H1 (cell line): ENCODE measurements at regions not wholly inside any gene's neighbourhood (a gene's known extent, or its start where the extent isn't known, plus 50 kb on each side); places are given as distances from the start of the nearest gene placed in this dataset.

Source experiments
- CTCF ChIA-PET: fragments of 300-600 bp; sonication (Branson Sonifier 250); formaldehyde crosslinking; loops from one replicate; lab custom pipeline; 2021; ENCODE audit not compliant: partially characterized antibody; lab: Charles Lee
- POLR2A ChIA-PET: fragments of 300-600 bp; sonication (Branson Sonifier 250); formaldehyde crosslinking; loops from one replicate; lab custom pipeline; 2021; ENCODE audit warnings: inconsistent platforms; ENCODE audit not compliant: partially characterized antibody; lab: Charles Lee
- DNase-seq, 2 experiments: peaks; one replicate each; pipeline versions ENCODE4 v3.0.0 to v3.0.0-alpha.2; 2010 to 2022; ENCODE audit warnings: low spot score in 2 of 2, low read depth in 1 of 2, mixed read lengths in 1 of 2
- FAIRE-seq: peaks from 2 replicates; lab custom pipeline; 2011; peaks lifted over from hg19 to GRCh38; lab: Jason Lieb, UNC
- H2AFZ ChIP-seq: 2 replicates; pipeline ENCODE4 v1.8.1; 2012; ENCODE audit warnings: low read length, inconsistent platforms
- H2AK5ac ChIP-seq: 2 replicates; pipeline ENCODE4 v1.6.1; 2013; ENCODE audit warnings: low read depth, low read length
- H2BK120ac ChIP-seq: replicated peaks from 2 replicates; pipeline ENCODE3; 2013; ENCODE audit warnings: low read depth, low read length, inconsistent platforms
- H2BK12ac ChIP-seq: 2 replicates; pipeline ENCODE4 v1.6.1; 2013; ENCODE audit warnings: low read depth, low read length
- H2BK15ac ChIP-seq: 2 replicates; pipeline ENCODE4 v1.6.1; 2013; ENCODE audit warnings: low read length
- H2BK20ac ChIP-seq: 2 replicates; pipeline ENCODE4 v1.6.1; 2013; ENCODE audit warnings: low read length
- H2BK5ac ChIP-seq: 2 replicates; pipeline ENCODE4 v1.6.1; 2013; ENCODE audit warnings: low read depth, low read length
- H3K14ac ChIP-seq: 2 replicates; pipeline ENCODE4 v1.6.1; 2013; ENCODE audit warnings: inconsistent platforms; ENCODE audit not compliant: insufficient read length
- H3K18ac ChIP-seq: 2 replicates; pipeline ENCODE4 v1.6.1; 2013; ENCODE audit warnings: low read length; ENCODE audit errors: extremely low read depth
- H3K23ac ChIP-seq: 2 replicates; pipeline ENCODE4 v1.6.1; 2013; ENCODE audit warnings: inconsistent platforms; ENCODE audit not compliant: insufficient read length
- H3K23me2 ChIP-seq: 2 replicates; pipeline ENCODE4 v1.6.1; 2013; ENCODE audit warnings: low read depth, low read length
- H3K27ac ChIP-seq: 2 replicates; pipeline ENCODE4 v1.6.1; 2011; ENCODE audit warnings: low read depth, low read length, inconsistent platforms
- H3K27me3 ChIP-seq, 4 experiments: replicated peaks in 1 of 4; 1 replicate in 1 of 4; 2 replicates in 3 of 4; pipeline versions ENCODE4 v1.6.1 to v1.8.1; 2011 to 2013; ENCODE audit warnings: low read length in 3 of 4, mild to moderate bottlenecking in 3 of 4, inconsistent platforms in 2 of 4, mixed read lengths in 2 of 4, moderate library complexity in 1 of 4; ENCODE audit not compliant: control insufficient read depth in 3 of 4, insufficient read depth in 3 of 4; ENCODE audit errors: extremely low read depth in 1 of 4
- H3K36me3 ChIP-seq, 4 experiments: 2 replicates each; pipeline versions ENCODE4 v1.6.1 to v1.8.1; 2011 to 2013; ENCODE audit warnings: mild to moderate bottlenecking in 4 of 4, low read length in 3 of 4, moderate library complexity in 2 of 4, control low read depth in 1 of 4, inconsistent platforms in 1 of 4; ENCODE audit not compliant: insufficient read depth in 4 of 4, control insufficient read depth in 2 of 4
- H3K4ac ChIP-seq: replicated peaks from 2 replicates; pipeline ENCODE3; 2013; ENCODE audit warnings: low read length, low read depth, mixed read lengths, inconsistent platforms; ENCODE audit not compliant: insufficient read length
- H3K4me1 ChIP-seq, 4 experiments: replicated peaks in 1 of 4; 1 replicate in 1 of 4; 2 replicates in 3 of 4; pipeline versions ENCODE4 v1.6.1 to v1.8.1; 2011 to 2013; ENCODE audit warnings: low read length in 3 of 4, inconsistent platforms in 2 of 4, mixed read lengths in 1 of 4; ENCODE audit not compliant: insufficient read depth in 4 of 4, control insufficient read depth in 3 of 4
- H3K4me2 ChIP-seq, 2 experiments: 2 replicates each; pipeline versions ENCODE4 v1.6.1 to v1.8.1; 2011 to 2013; ENCODE audit warnings: low read depth in 2 of 2, low read length in 2 of 2, control low read depth in 1 of 2, inconsistent platforms in 1 of 2, mild to moderate bottlenecking in 1 of 2; ENCODE audit not compliant: insufficient read depth in 1 of 2
- H3K4me3 ChIP-seq, 4 experiments: fragments of 200-600, 300-600 bp in 1 of 4; sonication (generic), shearing (Covaris generic), sonication (Bioruptor Twin) in 1 of 4; 2 replicates each; pipeline versions ENCODE4 v1.5.1 to v1.8.1; 2011 to 2016; ENCODE audit warnings: low read length in 4 of 4, low read depth in 3 of 4, control low read depth in 2 of 4, inconsistent platforms in 2 of 4, mild to moderate bottlenecking in 2 of 4, mixed read lengths in 1 of 4, moderate library complexity in 1 of 4; ENCODE audit not compliant: insufficient read depth in 2 of 4; ENCODE audit errors: extremely low read depth in 1 of 4
- H3K56ac ChIP-seq: replicated peaks from 2 replicates; pipeline ENCODE3; 2013; ENCODE audit warnings: low read depth, mild to moderate bottlenecking, mixed read lengths, low read length, inconsistent platforms; ENCODE audit not compliant: insufficient read length
- H3K79me1 ChIP-seq: 2 replicates; pipeline ENCODE4 v1.6.1; 2013; ENCODE audit warnings: low read depth, low read length, control low read depth
- H3K79me2 ChIP-seq, 2 experiments: 2 replicates each; pipeline versions ENCODE4 v1.6.1 to v1.8.1; 2012 to 2013; ENCODE audit warnings: low read length in 2 of 2, mild to moderate bottlenecking in 2 of 2, inconsistent platforms in 1 of 2; ENCODE audit not compliant: insufficient read depth in 2 of 2, control insufficient read depth in 1 of 2
- H3K9ac ChIP-seq, 4 experiments: replicated peaks in 1 of 4; 1 replicate in 1 of 4; 2 replicates in 3 of 4; pipeline versions ENCODE4 v1.6.1 to v1.8.1; 2011 to 2013; ENCODE audit warnings: low read depth in 3 of 4, low read length in 3 of 4, control low read depth in 2 of 4, mild to moderate bottlenecking in 2 of 4, moderate library complexity in 2 of 4, inconsistent platforms in 1 of 4; ENCODE audit errors: extremely low read depth in 1 of 4
- H3K9me3 ChIP-seq, 2 experiments: 2 replicates each; pipeline versions ENCODE4 v1.6.1 to v1.8.1; 2012 to 2013; ENCODE audit warnings: mild to moderate bottlenecking in 2 of 2, moderate library complexity in 2 of 2, control low read depth in 1 of 2, inconsistent platforms in 1 of 2, low read depth in 1 of 2, low read length in 1 of 2, mixed read lengths in 1 of 2; ENCODE audit not compliant: insufficient read depth in 2 of 2
- H4K20me1 ChIP-seq, 2 experiments: replicated peaks in 1 of 2; 2 replicates each; pipeline versions ENCODE3 to v1.8.1; 2011 to 2013; ENCODE audit warnings: inconsistent platforms in 2 of 2, low read length in 2 of 2, mild to moderate bottlenecking in 1 of 2; ENCODE audit not compliant: insufficient read depth in 2 of 2, control insufficient read depth in 1 of 2
- H4K5ac ChIP-seq: 2 replicates; pipeline ENCODE4 v1.6.1; 2013; ENCODE audit warnings: low read length, low read depth, mixed read lengths, inconsistent platforms; ENCODE audit not compliant: insufficient read length
- H4K8ac ChIP-seq: 2 replicates; pipeline ENCODE4 v1.8.0; 2013; ENCODE audit warnings: mild to moderate bottlenecking, moderate library complexity, low read length, inconsistent platforms; ENCODE audit not compliant: insufficient read depth; ENCODE audit errors: extremely low read depth
- H4K91ac ChIP-seq: replicated peaks from 2 replicates; pipeline ENCODE3; 2013; ENCODE audit warnings: low read length, mixed read lengths, inconsistent platforms; ENCODE audit not compliant: insufficient read length
- ASH2L ChIP-seq: fragments of 200-600, 300-600 bp; sonication (generic); IDR thresholded peaks from one replicate; pipeline ENCODE4 v1.7.1; 2017; ENCODE audit warnings: low read length
- BACH1 ChIP-seq: IDR thresholded peaks from 2 replicates; pipeline ENCODE4 v1.6.1; 2012; ENCODE audit warnings: low read length, improper control_type of control experiment
- BRCA1 ChIP-seq: IDR thresholded peaks from 2 replicates; pipeline ENCODE4 v1.6.1; 2012; ENCODE audit warnings: low read depth, low read length, improper control_type of control experiment
- CBX8 ChIP-seq: fragments of 300-800, 300-1000 bp; sonication (generic); IDR thresholded peaks from 2 replicates; pipeline ENCODE4 v1.7.1; 2016; ENCODE audit warnings: low read depth, low read length, borderline replicate concordance
- CHD1 ChIP-seq: IDR thresholded peaks from 2 replicates; pipeline ENCODE4 v1.6.1; 2012; ENCODE audit warnings: low read depth, low read length, improper control_type of control experiment
- FOSL1 ChIP-seq: IDR thresholded peaks from 2 replicates; pipeline ENCODE4 v1.6.1; 2011; ENCODE audit warnings: mild to moderate bottlenecking, low read depth, low read length, moderate library complexity; ENCODE audit not compliant: insufficient read depth
- GABPA ChIP-seq: IDR thresholded peaks from 2 replicates; pipeline ENCODE4 v1.6.1; 2011; ENCODE audit warnings: mild to moderate bottlenecking, low read length, moderate library complexity, borderline replicate concordance; ENCODE audit not compliant: insufficient read depth
- POLR2AphosphoS5 ChIP-seq: IDR thresholded peaks from 2 replicates; pipeline ENCODE4 v1.6.1; 2011; ENCODE audit warnings: low read depth, low read length
- POU5F1 ChIP-seq: IDR thresholded peaks from 2 replicates; pipeline ENCODE4 v1.6.1; 2011; ENCODE audit warnings: low read depth, mild to moderate bottlenecking, low read length, moderate library complexity
- SAP30 ChIP-seq: fragments of 300-600 bp; sonication (generic); IDR thresholded peaks from 2 replicates; pipeline ENCODE4 v1.7.1; 2012; ENCODE audit warnings: low read length, moderate library complexity, mild to moderate bottlenecking, inconsistent platforms; ENCODE audit not compliant: insufficient read depth, insufficient replicate concordance
- SIN3A ChIP-seq, 2 experiments: IDR thresholded peaks in 1 of 2; conservative IDR thresholded peaks in 1 of 2; 2 replicates each; pipeline ENCODE4 v1.6.1; 2011 to 2012; ENCODE audit warnings: low read length in 2 of 2, improper control_type of control experiment in 1 of 2, low read depth in 1 of 2, mild to moderate bottlenecking in 1 of 2
- SIX5 ChIP-seq: IDR thresholded peaks from 2 replicates; pipeline ENCODE4 v1.6.1; 2011; ENCODE audit warnings: mild to moderate bottlenecking, low read depth, low read length
- SUZ12 ChIP-seq: fragments of 200-600 bp; sonication (generic); IDR thresholded peaks from 2 replicates; pipeline ENCODE4 v1.6.1; 2012; ENCODE audit warnings: mild to moderate bottlenecking, inconsistent platforms, low read length, moderate library complexity, mixed read lengths
- TBP ChIP-seq: IDR thresholded peaks from 2 replicates; pipeline ENCODE4 v1.6.1; 2011; ENCODE audit warnings: low read depth, low read length, improper control_type of control experiment
- TCF12 ChIP-seq: IDR thresholded peaks from 2 replicates; pipeline ENCODE4 v1.6.1; 2011; ENCODE audit warnings: low read depth, mild to moderate bottlenecking, low read length
- TEAD4 ChIP-seq: IDR thresholded peaks from 2 replicates; pipeline ENCODE4 v1.6.1; 2012; ENCODE audit warnings: low read depth, low read length, inconsistent platforms, mixed read lengths
- ZNF274 ChIP-seq: IDR thresholded peaks from 2 replicates; pipeline ENCODE4 v1.7.0; 2012; ENCODE audit warnings: low read length, borderline replicate concordance; ENCODE audit errors: extremely low read depth
- WGBS, 2 experiments: shearing (Covaris generic) in 1 of 2; methylation state at CpG; one replicate each; pipeline versions ENCODE4 v1.1.6 to v1.1.7; 2013 to 2015; ENCODE audit warnings: low lambda C conversion rate in 2 of 2, mixed read lengths in 2 of 2, inconsistent platforms in 1 of 2, low coverage in 1 of 2, missing lambda C conversion rate in 1 of 2; ENCODE audit not compliant: insufficient replicate concordance in 2 of 2, insufficient coverage in 1 of 2, insufficient read length in 1 of 2; ENCODE audit errors: extremely low coverage in 1 of 2, missing lambda C conversion rate in 1 of 2; 5-methylcytosine and 5-hydroxymethylcytosine counted together

GRCh38 chr4:183828839-183829238 is 76.3 kb upstream of the STOX2 start:
- no peak overlapping the region for H4K8ac ChIP-seq
- DNase-seq, result no peak
- H3K56ac ChIP-seq, result no peak overlapping the region
- H2BK20ac ChIP-seq, result no peak overlapping the region
- H3K9me3 ChIP-seq, result no peaks in the 10 kb centered on the region
- H4K5ac ChIP-seq, result no peak overlapping the region
- no peak overlapping the region for H3K4me2 ChIP-seq
- no peaks in the 10 kb centered on the region for H3K27me3 ChIP-seq
- H3K9ac ChIP-seq, result no peak overlapping the region
- H3K14ac ChIP-seq, result no peak overlapping the region
- no peaks in the 10 kb centered on the region for H3K36me3 ChIP-seq
- no peaks in the 10 kb centered on the region for H3K4me1 ChIP-seq
- H3K79me1 ChIP-seq, result no peaks in the 10 kb centered on the region
- H4K91ac ChIP-seq, result no peak overlapping the region
- 86% methylated on average over 3 of the region's 3 CpGs; no CpG with 5 or more reads in 1 of the 2 experiments for WGBS, 2 experiments
- H4K20me1 ChIP-seq, result no peaks in the 10 kb centered on the region
- H2AK5ac ChIP-seq, result no peak overlapping the region
- no peak overlapping the region for H3K4me3 ChIP-seq
- no peak overlapping the region for H3K18ac ChIP-seq
- H2BK5ac ChIP-seq, result no peak overlapping the region
- ChIA-PET CTCF (no interaction called here), POLR2A (no interaction called here)
- H2BK15ac ChIP-seq, result no peak overlapping the region
- no peak overlapping the region for H3K4ac ChIP-seq
- no peak overlapping the region for H3K23ac ChIP-seq
- no peak overlapping the region for H2AFZ ChIP-seq
- no peak overlapping the region for H2BK12ac ChIP-seq
- no peaks in the 10 kb centered on the region for H3K23me2 ChIP-seq
- no peaks in the 10 kb centered on the region for H3K79me2 ChIP-seq
- H2BK120ac ChIP-seq, result no peak overlapping the region
- no peak for FAIRE-seq
- H3K27ac ChIP-seq, result no peak overlapping the region
- TF ChIP-seq POLR2AphosphoS5 (no peak), SAP30 (no peak), ASH2L (no peak), TEAD4 (no peak), GABPA (no peak), SIN3A (conservative IDR thresholded peaks at IDR 0.05 in 1 of 2, IDR thresholded peaks at IDR 0.05 in 1 of 2; ENCODE audit: low read depth in 1 of 2, low read length in 2 of 2) (no peak), SIX5 (no peak), CHD1 (no peak), TBP (no peak), SUZ12 (no peak), BACH1 (no peak), BRCA1 (no peak), ZNF274 (no peak), CBX8 (no peak), FOSL1 (no peak), POU5F1 (no peak), TCF12 (no peak)
